GM12875 (cell line): ENCODE measurements at regions not wholly inside any gene's neighbourhood (a gene's known extent, or its start where the extent isn't known, plus 50 kb on each side); places are given as distances from the start of the nearest gene placed in this dataset.

Experiments used
- H3K4me3 ChIP-seq: one replicate; pipeline ENCODE4 v1.5.1; 2011; ENCODE audit warnings: low read depth, low read length, control low read depth
- TF ChIP-seq, protein P1 (sequence below): IDR thresholded peaks from 2 replicates; pipeline ENCODE4 v1.5.1; 2011; ENCODE audit warnings: low read depth, mild to moderate bottlenecking, control low read depth, inconsistent platforms, low read length, moderate library complexity, borderline replicate concordance; ENCODE audit not compliant: insufficient read depth

DNA sequence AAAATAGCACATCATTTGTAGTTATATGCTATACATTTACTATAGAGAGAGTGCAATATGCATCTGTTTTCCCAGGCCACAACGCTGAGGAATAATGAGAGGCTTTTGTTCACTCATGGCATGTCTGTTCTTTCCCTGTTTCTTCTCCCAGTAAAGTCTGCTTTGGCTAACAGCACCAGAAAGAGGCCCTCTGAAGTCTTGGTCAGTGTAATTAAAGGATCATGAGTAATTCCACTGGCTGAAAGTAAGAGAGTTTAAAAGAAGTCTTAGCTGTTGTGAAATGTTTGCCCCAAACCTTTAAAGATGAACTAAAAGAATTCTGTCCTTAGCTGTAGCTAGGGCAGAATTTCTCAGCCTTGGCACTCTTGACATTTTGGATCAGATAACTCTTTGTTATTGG, 228.8 kb downstream of the TLE4 start:
- H3K4me3 ChIP-seq, result no peak overlapping the region
- TF ChIP-seq, protein P1, sequence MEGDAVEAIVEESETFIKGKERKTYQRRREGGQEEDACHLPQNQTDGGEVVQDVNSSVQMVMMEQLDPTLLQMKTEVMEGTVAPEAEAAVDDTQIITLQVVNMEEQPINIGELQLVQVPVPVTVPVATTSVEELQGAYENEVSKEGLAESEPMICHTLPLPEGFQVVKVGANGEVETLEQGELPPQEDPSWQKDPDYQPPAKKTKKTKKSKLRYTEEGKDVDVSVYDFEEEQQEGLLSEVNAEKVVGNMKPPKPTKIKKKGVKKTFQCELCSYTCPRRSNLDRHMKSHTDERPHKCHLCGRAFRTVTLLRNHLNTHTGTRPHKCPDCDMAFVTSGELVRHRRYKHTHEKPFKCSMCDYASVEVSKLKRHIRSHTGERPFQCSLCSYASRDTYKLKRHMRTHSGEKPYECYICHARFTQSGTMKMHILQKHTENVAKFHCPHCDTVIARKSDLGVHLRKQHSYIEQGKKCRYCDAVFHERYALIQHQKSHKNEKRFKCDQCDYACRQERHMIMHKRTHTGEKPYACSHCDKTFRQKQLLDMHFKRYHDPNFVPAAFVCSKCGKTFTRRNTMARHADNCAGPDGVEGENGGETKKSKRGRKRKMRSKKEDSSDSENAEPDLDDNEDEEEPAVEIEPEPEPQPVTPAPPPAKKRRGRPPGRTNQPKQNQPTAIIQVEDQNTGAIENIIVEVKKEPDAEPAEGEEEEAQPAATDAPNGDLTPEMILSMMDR, result no peak

GRCh38 chr9:79799691-79800335, 228.0 kb downstream of the TLE4 start:
- TF ChIP-seq, protein P1, result no peak
- H3K4me3 ChIP-seq, result no peak overlapping the region

DNA sequence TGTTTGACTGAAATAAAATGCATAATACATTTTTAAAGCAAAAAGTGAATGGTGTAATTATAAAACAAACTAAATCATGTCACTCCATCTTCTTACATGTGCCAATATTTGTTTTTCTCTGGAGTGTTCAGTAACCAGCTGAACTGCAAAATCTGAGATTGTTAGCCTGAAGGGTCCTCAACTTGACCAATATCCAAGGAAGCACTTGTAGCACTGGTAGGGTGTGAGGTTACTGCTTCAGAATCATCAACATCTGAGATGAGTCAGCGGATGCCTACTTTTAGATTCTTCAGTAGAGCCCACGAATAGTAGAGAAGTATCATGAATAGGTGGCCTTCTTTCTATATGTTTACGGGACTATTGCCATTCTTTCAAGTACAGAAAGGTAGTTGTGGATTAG, 226.7 kb downstream of the TLE4 start:
- no peak overlapping the region for H3K4me3 ChIP-seq
- TF ChIP-seq, protein P1, result no peak

- no peak overlapping the region for H3K4me3 ChIP-seq
- TF ChIP-seq, protein P1, result no peak
These were observed 224.6 kb downstream of the TLE4 start for GRCh38 chr9:79796411-79796810.

- TF ChIP-seq, protein P1, result no peak
These were observed 216.9 kb downstream of the TLE4 start for GRCh38 chr9:79788662-79789061.

GRCh38 chr9:79781263-79781662, 209.5 kb downstream of the TLE4 start:
- no peak overlapping the region for H3K4me3 ChIP-seq
- TF ChIP-seq, protein P1, result no peak

More at GRCh38 chr9:79788662-79789061, 216.9 kb downstream of the TLE4 start:
- no peak overlapping the region for H3K4me3 ChIP-seq

DNA sequence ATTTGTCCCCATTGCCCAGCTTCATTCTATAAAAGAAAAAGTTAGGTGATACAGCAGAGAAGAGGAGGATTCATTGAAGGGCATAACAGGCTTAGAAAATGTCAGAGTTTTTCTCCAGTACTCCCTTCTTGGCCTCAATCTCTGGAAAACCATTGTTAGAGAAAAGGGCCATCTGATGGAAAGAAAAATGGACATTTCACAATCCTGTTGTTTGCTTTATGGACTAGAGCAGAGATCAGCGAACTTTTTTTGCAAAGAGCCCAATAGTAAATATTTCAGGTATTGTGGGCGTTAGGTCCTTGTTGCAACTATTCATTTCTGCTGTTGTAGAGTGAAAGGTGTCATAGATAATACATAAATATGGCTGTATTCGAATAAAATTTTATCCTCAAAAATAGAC, 208.8 kb downstream of the TLE4 start:
- TF ChIP-seq, protein P1, result no peak

More for the DNA sequence above, 208.8 kb downstream of the TLE4 start:
- no peak overlapping the region for H3K4me3 ChIP-seq
